ENCODE measurements at regions not wholly inside any gene's neighbourhood (a gene's known extent, or its start where the extent isn't known, plus 50 kb on each side); places are given as distances from the start of the nearest gene placed in this dataset.

DNA sequence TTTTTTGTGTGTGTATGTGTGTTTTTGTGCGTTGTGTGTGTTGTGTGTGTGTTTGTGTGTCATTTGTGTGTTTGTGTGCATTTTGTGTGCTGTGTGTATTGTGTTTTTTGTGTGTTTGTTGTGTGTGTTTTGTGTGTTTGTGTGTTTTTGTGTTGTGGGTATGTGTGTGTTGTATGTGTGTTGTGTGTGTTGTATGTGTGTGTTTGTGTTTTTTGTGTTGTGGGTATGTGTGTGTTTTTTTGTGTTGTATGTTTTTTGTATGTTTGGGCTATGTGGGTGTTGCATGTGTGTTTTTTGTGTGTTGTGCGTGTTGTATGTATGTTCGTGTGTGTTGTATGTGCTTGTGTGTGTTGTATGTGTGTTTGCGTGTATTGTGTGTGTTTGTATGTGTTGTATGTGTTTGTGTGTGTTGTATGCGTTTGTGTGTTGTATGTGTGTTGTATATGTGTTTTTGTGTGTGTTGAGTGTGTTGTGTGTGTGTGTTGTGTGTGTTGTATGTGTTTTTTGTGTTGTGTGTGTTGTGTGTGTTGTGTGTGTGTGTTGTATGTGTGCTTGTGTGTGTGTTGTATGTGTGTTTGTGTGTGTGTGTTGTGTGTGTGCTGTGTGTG, 275.3 kb downstream of the HRH4 start:
- no peak for DNase-seq (ENCODE audit: low read depth)
- no peak overlapping the region for H3K4me3 ChIP-seq (ENCODE audit: low read depth, low read length)
- TF ChIP-seq, protein P1, sequence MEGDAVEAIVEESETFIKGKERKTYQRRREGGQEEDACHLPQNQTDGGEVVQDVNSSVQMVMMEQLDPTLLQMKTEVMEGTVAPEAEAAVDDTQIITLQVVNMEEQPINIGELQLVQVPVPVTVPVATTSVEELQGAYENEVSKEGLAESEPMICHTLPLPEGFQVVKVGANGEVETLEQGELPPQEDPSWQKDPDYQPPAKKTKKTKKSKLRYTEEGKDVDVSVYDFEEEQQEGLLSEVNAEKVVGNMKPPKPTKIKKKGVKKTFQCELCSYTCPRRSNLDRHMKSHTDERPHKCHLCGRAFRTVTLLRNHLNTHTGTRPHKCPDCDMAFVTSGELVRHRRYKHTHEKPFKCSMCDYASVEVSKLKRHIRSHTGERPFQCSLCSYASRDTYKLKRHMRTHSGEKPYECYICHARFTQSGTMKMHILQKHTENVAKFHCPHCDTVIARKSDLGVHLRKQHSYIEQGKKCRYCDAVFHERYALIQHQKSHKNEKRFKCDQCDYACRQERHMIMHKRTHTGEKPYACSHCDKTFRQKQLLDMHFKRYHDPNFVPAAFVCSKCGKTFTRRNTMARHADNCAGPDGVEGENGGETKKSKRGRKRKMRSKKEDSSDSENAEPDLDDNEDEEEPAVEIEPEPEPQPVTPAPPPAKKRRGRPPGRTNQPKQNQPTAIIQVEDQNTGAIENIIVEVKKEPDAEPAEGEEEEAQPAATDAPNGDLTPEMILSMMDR (IDR thresholded peaks at IDR 0.05; ENCODE audit: insufficient read depth, low read depth, low read length), result no peak

DNA sequence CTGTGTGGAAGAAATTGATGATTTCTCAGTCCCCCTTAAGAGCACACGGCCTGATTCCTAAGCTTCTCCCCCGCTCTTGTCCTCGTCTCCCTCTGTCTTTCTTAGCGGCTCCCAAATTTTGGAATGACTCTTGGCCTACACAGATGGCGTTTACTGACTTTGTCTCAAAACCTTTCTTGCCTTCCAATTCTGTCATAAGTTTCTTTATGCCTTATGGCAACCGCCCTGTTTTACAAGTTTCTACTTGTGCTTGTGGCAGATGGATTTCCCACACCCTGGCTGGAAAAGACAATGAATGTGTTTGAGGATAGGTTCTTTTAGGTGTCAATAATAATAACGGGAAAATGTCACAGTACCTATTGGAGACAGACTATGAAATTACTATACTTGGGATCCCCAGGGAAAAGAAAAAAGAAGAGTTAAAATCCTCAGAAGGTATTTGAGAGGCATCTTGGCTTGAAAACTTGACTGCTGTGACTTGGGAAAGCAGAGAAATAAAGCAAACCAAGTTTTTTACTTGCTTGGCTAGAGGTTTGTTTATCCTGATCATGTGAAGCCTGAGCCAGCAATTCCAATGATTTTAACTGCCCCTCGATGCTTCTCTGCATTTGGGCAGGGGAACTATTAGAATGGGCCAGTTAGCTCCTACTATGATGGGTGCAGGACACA, 276.4 kb downstream of the HRH4 start:
- TF ChIP-seq, protein P1 (IDR thresholded peaks at IDR 0.05; ENCODE audit: insufficient read depth, low read depth, low read length), result no peak
- H3K4me3 ChIP-seq (ENCODE audit: low read depth, low read length), result no peak overlapping the region
- DNase-seq (ENCODE audit: low read depth), result no peak

DNA sequence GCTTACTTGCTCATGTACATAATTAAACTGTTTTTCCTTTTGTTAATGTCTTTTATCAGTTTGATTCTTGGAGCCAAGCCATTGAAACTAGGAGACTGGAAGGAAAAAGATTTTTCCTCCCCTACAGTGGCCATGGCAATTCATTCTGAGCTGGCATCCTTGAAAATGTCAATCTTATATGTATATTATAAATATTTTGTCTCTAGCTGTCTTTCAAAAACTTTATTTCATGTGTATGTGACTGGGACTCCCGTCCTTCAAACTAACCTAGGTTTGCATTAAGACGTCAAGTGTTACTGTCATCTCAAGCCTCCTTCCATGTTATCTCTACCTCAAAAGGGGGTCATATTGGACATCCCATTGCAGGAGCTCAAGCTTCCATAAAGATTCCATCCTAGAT, 280.4 kb downstream of the HRH4 start:
- no peak for DNase-seq (ENCODE audit: low read depth)
- no peak overlapping the region for H3K4me3 ChIP-seq (ENCODE audit: low read depth, low read length)
- TF ChIP-seq, protein P1 (IDR thresholded peaks at IDR 0.05; ENCODE audit: insufficient read depth, low read depth, low read length), result no peak

DNA sequence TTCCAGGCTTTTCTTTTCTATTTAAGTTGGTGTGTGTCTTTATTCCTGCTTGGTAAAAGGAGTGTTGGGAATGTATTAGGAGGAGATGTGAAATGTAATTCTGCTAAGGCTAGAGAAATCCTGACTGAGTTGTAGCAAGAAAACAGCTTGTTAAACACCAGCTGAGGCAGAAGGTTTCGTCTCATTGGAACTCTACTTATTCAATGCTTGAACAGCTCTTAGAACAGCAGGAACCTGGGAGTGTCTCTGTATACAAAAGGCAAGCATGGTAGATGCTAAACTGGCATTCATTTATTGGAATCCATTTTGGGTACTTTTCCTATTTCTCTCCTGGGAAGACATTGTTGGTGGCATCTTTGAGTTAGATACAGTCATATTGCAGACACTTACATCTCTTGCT, 280.9 kb downstream of the HRH4 start:
- no peak overlapping the region for H3K4me3 ChIP-seq (ENCODE audit: low read depth, low read length)
- TF ChIP-seq, protein P1 (IDR thresholded peaks at IDR 0.05; ENCODE audit: insufficient read depth, low read depth, low read length), result no peak
- DNase-seq (ENCODE audit: low read depth), result no peak

DNA sequence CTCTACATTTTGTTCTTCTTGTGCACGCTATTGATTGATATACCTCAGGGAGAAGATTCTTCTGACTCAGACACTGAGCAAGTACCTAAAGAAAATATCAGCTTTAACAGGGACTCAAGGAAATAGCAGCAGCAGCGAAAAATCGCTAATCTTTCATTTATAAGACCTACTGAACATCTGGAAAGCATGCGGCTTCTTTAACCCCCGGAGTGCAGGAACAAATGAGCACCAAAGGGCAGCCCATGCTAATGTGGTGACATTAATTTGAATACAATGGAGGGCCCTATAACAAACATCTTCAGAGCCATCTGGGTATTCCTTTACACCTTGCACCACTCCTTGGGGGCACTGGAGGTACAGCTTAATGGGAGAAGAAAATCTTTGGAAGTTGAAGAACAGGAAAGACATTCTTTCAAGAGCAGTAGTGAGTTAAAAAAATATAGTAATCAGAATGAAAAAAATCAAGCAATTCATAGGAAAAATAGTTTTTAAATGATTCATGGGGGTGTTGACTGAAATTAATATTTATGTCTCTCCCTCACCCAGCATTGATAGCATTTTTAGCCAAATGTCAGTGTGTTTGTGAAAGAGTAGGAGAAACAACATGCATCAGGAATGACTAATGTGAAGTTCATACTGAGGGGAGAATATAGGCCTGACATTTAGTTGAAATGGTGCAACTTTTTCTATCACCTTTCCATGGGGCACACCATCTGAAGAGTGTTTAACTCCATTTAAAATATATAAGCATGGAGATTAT, 281.7 kb downstream of the HRH4 start:
- TF ChIP-seq, protein P1 (IDR thresholded peaks at IDR 0.05; ENCODE audit: insufficient read depth, low read depth, low read length), result no peak
- H3K4me3 ChIP-seq (ENCODE audit: low read depth, low read length), result no peak overlapping the region
- peak; percentile 4 for DNase-seq (ENCODE audit: low read depth)

DNA sequence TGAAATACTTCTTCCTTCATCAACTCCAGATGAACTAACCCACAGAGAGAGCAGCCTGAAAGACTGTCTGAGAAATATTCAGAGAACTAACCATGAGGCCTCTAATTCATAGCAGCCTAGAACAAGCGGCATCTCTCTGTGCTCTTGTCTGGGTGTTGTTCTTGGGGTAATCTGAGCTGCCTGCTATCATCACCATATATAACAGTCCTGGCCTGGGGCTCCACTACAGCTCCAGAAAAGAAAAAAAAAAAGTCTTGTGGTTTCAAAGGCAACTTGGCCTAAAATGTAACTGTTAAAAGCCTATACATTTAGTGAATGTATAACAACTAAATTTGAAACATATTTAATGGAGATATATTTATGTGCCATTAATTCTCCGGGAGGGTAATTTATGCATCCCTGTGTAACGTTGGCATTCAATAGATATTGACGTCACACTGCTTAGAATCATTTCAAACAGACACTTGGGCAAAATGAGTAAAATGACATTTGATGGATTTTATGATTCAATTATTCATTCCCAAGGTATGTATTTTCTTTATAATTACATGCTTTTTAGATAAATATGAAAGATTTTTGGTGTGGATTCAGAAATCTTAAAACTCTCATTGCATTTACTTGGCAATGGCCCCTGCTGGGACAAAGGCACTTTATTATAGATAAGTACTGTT, 294.3 kb downstream of the HRH4 start:
- H3K4me3 ChIP-seq (ENCODE audit: low read depth, low read length), result no peak overlapping the region
- DNase-seq (ENCODE audit: low read depth), result no peak
- TF ChIP-seq, protein P1 (IDR thresholded peaks at IDR 0.05; ENCODE audit: insufficient read depth, low read depth, low read length), result no peak

Data from fibroblast of villous mesenchyme (primary cell).